ENCODE measurements at regions not wholly inside any gene's neighbourhood (a gene's known extent, or its start where the extent isn't known, plus 50 kb on each side); places are given as distances from the start of the nearest gene placed in this dataset.
A peak's percentile ranks its signal among the peaks of the same experiment; 100 is the strongest.

DNA sequence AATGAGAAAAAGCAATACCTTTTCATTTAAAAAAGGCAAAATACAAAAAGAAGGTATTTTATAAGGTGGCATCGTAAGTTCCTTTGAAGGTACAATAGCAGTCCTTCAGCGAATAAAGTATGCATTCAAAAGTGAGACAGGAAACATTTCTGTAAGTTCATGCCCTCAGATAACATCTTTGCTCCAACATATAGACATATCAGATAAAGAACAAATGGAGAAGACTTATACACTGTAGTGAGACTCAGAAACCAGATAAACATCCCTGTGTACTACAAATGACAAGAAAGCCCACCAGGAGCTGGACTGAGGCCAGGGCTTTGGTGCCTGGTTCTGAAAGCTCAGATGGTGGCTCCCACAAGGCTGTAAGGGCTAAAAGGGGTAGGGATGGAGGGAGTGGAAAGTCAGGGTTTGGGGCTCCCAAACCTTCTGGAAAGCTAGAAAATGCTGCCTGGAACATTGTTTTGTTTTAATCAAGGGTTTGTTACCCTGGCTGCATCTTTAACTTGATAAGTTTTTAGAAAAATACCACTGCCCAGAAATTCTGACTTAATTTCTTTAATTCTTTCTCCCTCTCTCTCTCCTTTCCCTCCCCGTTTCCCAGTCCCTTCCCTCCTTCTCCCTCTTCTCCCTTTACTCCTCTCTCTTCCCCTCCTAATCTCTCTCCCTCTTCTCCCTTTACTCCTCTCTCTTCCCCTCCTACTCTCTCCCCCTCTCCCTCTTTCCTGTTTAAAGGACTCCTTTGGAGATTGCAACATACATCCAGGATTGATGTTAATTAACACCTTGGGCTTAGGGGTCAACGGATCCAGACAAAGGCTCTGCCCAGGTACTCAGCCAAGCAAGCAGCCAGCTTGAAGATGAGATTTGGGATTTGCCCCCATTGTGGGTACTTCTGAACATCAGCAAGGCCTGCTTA is 126.1 kb downstream of the AQP9 start:
- Histone ChIP-seq H3K36me3 (no peaks in the 10 kb centered on the region), H3K4me1 (no peaks in the 10 kb centered on the region), H3K4me3 (no peak overlapping the region), H3K27me3 (no peaks in the 10 kb centered on the region), H3K9me3 (no peaks in the 10 kb centered on the region), H3K27ac (no peak overlapping the region)
- TF ChIP-seq EP300 (IDR thresholded peaks at IDR 0.05) (no peak), POLR2A (IDR thresholded peaks at IDR 0.05) (no peak)
- TF ChIP-seq, protein P1, sequence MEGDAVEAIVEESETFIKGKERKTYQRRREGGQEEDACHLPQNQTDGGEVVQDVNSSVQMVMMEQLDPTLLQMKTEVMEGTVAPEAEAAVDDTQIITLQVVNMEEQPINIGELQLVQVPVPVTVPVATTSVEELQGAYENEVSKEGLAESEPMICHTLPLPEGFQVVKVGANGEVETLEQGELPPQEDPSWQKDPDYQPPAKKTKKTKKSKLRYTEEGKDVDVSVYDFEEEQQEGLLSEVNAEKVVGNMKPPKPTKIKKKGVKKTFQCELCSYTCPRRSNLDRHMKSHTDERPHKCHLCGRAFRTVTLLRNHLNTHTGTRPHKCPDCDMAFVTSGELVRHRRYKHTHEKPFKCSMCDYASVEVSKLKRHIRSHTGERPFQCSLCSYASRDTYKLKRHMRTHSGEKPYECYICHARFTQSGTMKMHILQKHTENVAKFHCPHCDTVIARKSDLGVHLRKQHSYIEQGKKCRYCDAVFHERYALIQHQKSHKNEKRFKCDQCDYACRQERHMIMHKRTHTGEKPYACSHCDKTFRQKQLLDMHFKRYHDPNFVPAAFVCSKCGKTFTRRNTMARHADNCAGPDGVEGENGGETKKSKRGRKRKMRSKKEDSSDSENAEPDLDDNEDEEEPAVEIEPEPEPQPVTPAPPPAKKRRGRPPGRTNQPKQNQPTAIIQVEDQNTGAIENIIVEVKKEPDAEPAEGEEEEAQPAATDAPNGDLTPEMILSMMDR (IDR thresholded peaks at IDR 0.05), result no peak
- 73 to 77% methylated on average over 4 of the region's 4 CpGs for WGBS, 2 donors
- no peak for DNase-seq (ENCODE audit: low spot score in 2 of 2)

DNA sequence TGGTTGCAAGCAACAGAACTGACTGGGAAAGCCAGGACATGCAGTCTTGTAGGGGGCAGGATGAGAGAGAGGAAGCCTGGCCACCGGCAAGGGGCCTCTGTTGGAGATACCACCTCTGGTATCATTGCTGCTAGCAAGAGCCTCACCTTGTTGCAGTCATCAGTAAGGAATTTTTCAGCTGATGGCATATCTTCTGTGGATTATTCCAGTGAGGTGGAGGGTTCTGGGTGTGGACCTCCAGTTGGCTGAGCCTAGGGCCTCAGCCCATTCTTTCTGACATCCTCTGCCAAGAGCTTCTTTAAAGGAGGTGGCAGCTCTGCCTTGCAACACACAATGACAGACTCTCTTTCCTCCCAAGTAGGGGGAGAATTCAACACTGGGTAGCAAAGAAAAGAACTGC is 128.9 kb downstream of the AQP9 start:
- DNase-seq (ENCODE audit: low spot score in 2 of 2), result no peak

DNA sequence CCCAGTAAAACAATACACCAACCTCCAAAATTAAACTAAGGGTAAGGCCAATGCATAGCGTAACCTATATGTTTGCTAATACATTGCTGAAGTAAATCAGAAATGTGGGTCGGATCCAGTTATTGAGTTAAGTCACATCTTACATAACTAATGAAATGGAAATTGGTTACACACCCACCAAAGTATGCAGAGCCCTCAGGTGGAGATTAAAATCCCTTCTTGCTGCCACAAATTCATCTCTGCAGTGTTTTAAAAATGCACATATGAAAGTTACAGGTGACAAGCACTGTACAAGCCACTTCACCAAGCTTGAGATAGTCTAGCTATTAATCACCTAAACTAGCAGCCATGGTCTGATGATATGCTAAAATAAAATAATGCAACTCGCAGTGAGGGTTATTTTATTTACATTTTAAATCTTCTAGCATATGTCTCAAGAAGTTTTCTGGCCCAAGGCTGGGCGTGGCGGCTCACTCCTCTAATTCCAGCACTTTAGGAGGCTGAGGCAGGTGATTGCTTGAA is 130.6 kb downstream of the AQP9 start:
- WGBS, 2 donors, result 87 to 95% methylated on average over 5 of the region's 5 CpGs
- H3K36me3 ChIP-seq, result no peaks in the 10 kb centered on the region
- peaks cover 0 to 3% (median 0%) of the 10 kb centered on the region in 4 donors for H3K4me1 ChIP-seq

More for the DNA sequence above, 128.9 kb downstream of the AQP9 start:
- Histone ChIP-seq H3K27ac (no peak overlapping the region), H3K4me1 (peaks cover 0 to 3% (median 0%) of the 10 kb centered on the region in 4 donors), H3K27me3 (no peaks in the 10 kb centered on the region), H3K4me3 (no peak overlapping the region), H3K36me3 (no peaks in the 10 kb centered on the region), H3K9me3 (peaks cover 0 to 16% (median 0%) of the 10 kb centered on the region in 4 donors)
- TF ChIP-seq POLR2A (IDR thresholded peaks at IDR 0.05) (no peak), EP300 (IDR thresholded peaks at IDR 0.05) (no peak)
- TF ChIP-seq, protein P1 (IDR thresholded peaks at IDR 0.05), result no peak
- WGBS, 2 donors, result 93 to 100% methylated on average over 1 of the region's 1 CpG

DNA sequence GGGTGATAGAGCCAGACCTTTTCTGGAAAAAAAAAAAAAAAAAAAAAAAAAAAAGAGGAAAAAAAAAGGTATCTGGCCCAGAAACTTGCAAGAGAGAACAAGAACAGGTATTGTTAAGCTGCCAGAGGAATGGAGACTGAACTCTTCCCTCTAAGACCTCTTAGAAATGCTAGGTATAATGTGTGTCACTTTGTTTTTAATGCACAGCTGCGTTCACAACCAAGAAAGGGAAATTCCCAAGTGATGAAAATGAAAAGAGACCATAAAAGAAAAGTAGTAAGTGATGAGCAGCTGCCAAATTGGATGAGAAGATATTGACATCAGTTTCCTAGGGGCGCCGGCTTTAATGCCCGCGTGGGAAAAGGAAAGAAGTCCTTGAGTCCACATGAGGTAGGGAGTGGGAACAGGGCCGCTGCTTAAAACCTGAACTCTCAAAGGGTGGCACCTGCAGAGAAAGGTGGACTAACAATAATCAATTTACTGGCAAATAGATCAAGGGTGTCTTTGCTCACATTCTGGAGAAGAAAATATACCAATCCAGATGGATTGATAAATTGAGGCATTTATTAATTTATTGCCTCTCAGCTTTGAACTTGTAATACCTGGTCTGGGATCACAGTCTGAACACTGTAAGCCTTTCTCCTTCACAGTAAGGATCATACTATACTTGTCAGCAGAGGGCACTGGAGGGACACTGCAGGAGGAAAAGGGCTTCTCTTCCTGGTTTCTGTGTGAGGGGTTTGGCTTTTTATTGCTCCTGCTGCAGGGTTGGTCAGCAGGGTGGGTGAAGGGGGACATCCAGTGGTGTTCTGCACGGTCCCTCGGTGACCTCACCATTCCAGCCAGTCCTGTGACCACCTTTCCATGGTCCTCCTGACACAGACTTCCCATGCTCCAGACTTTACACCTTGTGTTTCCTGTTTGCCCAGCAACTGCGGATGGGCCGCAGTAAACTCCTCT is 131.6 kb downstream of the AQP9 start:
- Histone ChIP-seq H3K27ac (no peak overlapping the region), H3K9me3 (peaks cover 0 to 24% (median 0%) of the 10 kb centered on the region in 4 donors), H3K27me3 (no peaks in the 10 kb centered on the region), H3K36me3 (no peaks in the 10 kb centered on the region), H3K4me1 (peaks cover 0 to 3% (median 0%) of the 10 kb centered on the region in 4 donors), H3K4me3 (no peak overlapping the region)
- TF ChIP-seq POLR2A (IDR thresholded peaks at IDR 0.05) (no peak), EP300 (IDR thresholded peaks at IDR 0.05) (no peak)
- TF ChIP-seq, protein P1 (IDR thresholded peaks at IDR 0.05), result peak; percentile 38 to 56 (median 47)
- 52 to 54% methylated on average over 10 of the region's 10 CpGs for WGBS, 2 donors
- peak in 1 of 2 donors; percentile 30 for DNase-seq (ENCODE audit: low spot score in 2 of 2)

More for the DNA sequence above, 130.6 kb downstream of the AQP9 start:
- peaks cover 0 to 24% (median 0%) of the 10 kb centered on the region in 4 donors for H3K9me3 ChIP-seq
- H3K4me3 ChIP-seq, result no peak overlapping the region
- H3K27me3 ChIP-seq, result no peaks in the 10 kb centered on the region
- TF ChIP-seq, protein P1 (IDR thresholded peaks at IDR 0.05), result no peak
- TF ChIP-seq POLR2A (IDR thresholded peaks at IDR 0.05), result no peak
- TF ChIP-seq EP300 (IDR thresholded peaks at IDR 0.05), result no peak
- no peak overlapping the region for H3K27ac ChIP-seq
- DNase-seq (ENCODE audit: low spot score in 2 of 2), result no peak
